Loucy (cell line): ENCODE measurements at regions not wholly inside any gene's neighbourhood (a gene's known extent, or its start where the extent isn't known, plus 50 kb on each side); places are given as distances from the start of the nearest gene placed in this dataset.

Source experiments
- H2AFZ ChIP-seq: fragments of 200-600 bp; sonication (generic); 2 replicates; pipeline ENCODE4 v1.6.0; 2016; ENCODE audit warnings: antibody characterized with exemption, mild to moderate bottlenecking, low read length, moderate library complexity
- H3F3A ChIP-seq: fragments of 200-600 bp; 2 replicates; pipeline ENCODE4 v1.6.0; 2016; ENCODE audit warnings: antibody characterized with exemption, low read depth, mild to moderate bottlenecking
- H3K27me3 ChIP-seq: fragments of 200-600 bp; sonication (generic); 2 replicates; pipeline ENCODE4 v1.6.1; 2014; ENCODE audit warnings: low read length, mild to moderate bottlenecking; ENCODE audit not compliant: insufficient read depth, poor library complexity, severe bottlenecking
- H3K36me3 ChIP-seq: fragments of 200-600 bp; sonication (generic); 2 replicates; pipeline ENCODE4 v1.6.1; 2016; ENCODE audit warnings: low read length; ENCODE audit not compliant: insufficient read depth
- H3K4me1 ChIP-seq: fragments of 200-600 bp; sonication (generic); 2 replicates; pipeline ENCODE4 v1.5.1; 2014; ENCODE audit warnings: low read length, mild to moderate bottlenecking; ENCODE audit not compliant: insufficient read depth, poor library complexity, severe bottlenecking
- H3K4me2 ChIP-seq: fragments of 200-600 bp; sonication (generic); 2 replicates; pipeline ENCODE4 v1.6.0; 2014; ENCODE audit warnings: antibody characterized with exemption, low read length, low read depth, mild to moderate bottlenecking; ENCODE audit not compliant: poor library complexity, severe bottlenecking
- H3K4me3 ChIP-seq: fragments of 200-600 bp; sonication (generic); 2 replicates; pipeline ENCODE4 v1.5.1; 2014; ENCODE audit warnings: low read length, mild to moderate bottlenecking, mixed read lengths; ENCODE audit not compliant: poor library complexity, severe bottlenecking
- H3K79me2 ChIP-seq: fragments of 200-600 bp; sonication (generic); 2 replicates; pipeline ENCODE4 v1.6.1; 2014; ENCODE audit warnings: low read length; ENCODE audit not compliant: insufficient read depth
- H3K9ac ChIP-seq: fragments of 200-600 bp; sonication (generic); 2 replicates; pipeline ENCODE4 v1.6.0; 2014; ENCODE audit warnings: mild to moderate bottlenecking, low read depth, low read length, moderate library complexity; ENCODE audit not compliant: poor library complexity, severe bottlenecking
- H3K9me2 ChIP-seq: fragments of 200-600 bp; sonication (generic); replicated peaks from 2 replicates; pipeline ENCODE4 v1.6.1; 2016; ENCODE audit warnings: low read depth, low read length, mixed read lengths
- H3K9me3 ChIP-seq: fragments of 200-600 bp; sonication (generic); 2 replicates; pipeline ENCODE4 v1.6.1; 2014; ENCODE audit warnings: mild to moderate bottlenecking, antibody characterized with exemption, low read length, low read depth; ENCODE audit not compliant: insufficient read depth
- H4K20me1 ChIP-seq: fragments of 200-600 bp; sonication (generic); 2 replicates; pipeline ENCODE4 v1.6.0; 2014; ENCODE audit warnings: antibody characterized with exemption, low read length, mild to moderate bottlenecking; ENCODE audit not compliant: insufficient read depth, poor library complexity, severe bottlenecking
- CTCF ChIP-seq: fragments of 200-600 bp; sonication (generic); conservative IDR thresholded peaks from 2 replicates; pipeline ENCODE4 v1.5.1; 2014; ENCODE audit warnings: mild to moderate bottlenecking, antibody characterized with exemption, low read length
- EZH2phosphoT487 ChIP-seq: fragments of 200-600 bp; IDR thresholded peaks from 2 replicates; pipeline ENCODE4 v1.6.1; 2018; ENCODE audit warnings: antibody characterized with exemption, mild to moderate bottlenecking, moderate library complexity, borderline replicate concordance

- TF ChIP-seq CTCF (no peak), EZH2phosphoT487 (no peak)
- Histone ChIP-seq H3K4me3 (no peak overlapping the region), H3K36me3 (no peaks in the 10 kb centered on the region), H3K9me2 (no peaks in the 10 kb centered on the region), H3K79me2 (no peaks in the 10 kb centered on the region), H3K9ac (no peak overlapping the region), H3K4me2 (no peak overlapping the region), H4K20me1 (no peaks in the 10 kb centered on the region), H2AFZ (no peak overlapping the region), H3K4me1 (no peaks in the 10 kb centered on the region), H3K9me3 (no peaks in the 10 kb centered on the region), H3F3A (no peaks in the 10 kb centered on the region), H3K27me3 (no peaks in the 10 kb centered on the region)
Observed at GRCh38 chr4:29927895-29928294, 792.3 kb upstream of the PCDH7 start.

GRCh38 chr4:29948451-29948850 lies 771.7 kb upstream of the PCDH7 start:
- Histone ChIP-seq H4K20me1 (no peaks in the 10 kb centered on the region), H3K4me3 (no peak overlapping the region), H2AFZ (no peak overlapping the region), H3K27me3 (no peaks in the 10 kb centered on the region), H3K4me1 (no peaks in the 10 kb centered on the region), H3F3A (no peaks in the 10 kb centered on the region), H3K79me2 (no peaks in the 10 kb centered on the region), H3K4me2 (no peak overlapping the region), H3K36me3 (no peaks in the 10 kb centered on the region), H3K9me3 (no peaks in the 10 kb centered on the region), H3K9ac (no peak overlapping the region), H3K9me2 (no peaks in the 10 kb centered on the region)
- TF ChIP-seq CTCF (no peak), EZH2phosphoT487 (no peak)

- no peak overlapping the region for H3K9ac ChIP-seq
- no peak overlapping the region for H2AFZ ChIP-seq
- no peak overlapping the region for H3K4me3 ChIP-seq
- no peak overlapping the region for H3K4me2 ChIP-seq
- no peaks in the 10 kb centered on the region for H3K36me3 ChIP-seq
- no peaks in the 10 kb centered on the region for H3K9me3 ChIP-seq
- no peaks in the 10 kb centered on the region for H3K27me3 ChIP-seq
- H3K79me2 ChIP-seq: no peaks in the 10 kb centered on the region
- H4K20me1 ChIP-seq: no peaks in the 10 kb centered on the region
- TF ChIP-seq EZH2phosphoT487 (no peak), CTCF (no peak)
- H3K4me1 ChIP-seq: no peaks in the 10 kb centered on the region
- no peaks in the 10 kb centered on the region for H3F3A ChIP-seq
- no peaks in the 10 kb centered on the region for H3K9me2 ChIP-seq
Observed at GRCh38 chr4:29948858-29949257, 771.3 kb upstream of the PCDH7 start.
